ENCODE measurements at regions not wholly inside any gene's neighbourhood (a gene's known extent, or its start where the extent isn't known, plus 50 kb on each side); places are given as distances from the start of the nearest gene placed in this dataset.
"Not testable (repeated sequence)": the region's sequence is repeated elsewhere in the genome, so short reads cannot be mapped to it uniquely, and the experiment has no call there.

DNA sequence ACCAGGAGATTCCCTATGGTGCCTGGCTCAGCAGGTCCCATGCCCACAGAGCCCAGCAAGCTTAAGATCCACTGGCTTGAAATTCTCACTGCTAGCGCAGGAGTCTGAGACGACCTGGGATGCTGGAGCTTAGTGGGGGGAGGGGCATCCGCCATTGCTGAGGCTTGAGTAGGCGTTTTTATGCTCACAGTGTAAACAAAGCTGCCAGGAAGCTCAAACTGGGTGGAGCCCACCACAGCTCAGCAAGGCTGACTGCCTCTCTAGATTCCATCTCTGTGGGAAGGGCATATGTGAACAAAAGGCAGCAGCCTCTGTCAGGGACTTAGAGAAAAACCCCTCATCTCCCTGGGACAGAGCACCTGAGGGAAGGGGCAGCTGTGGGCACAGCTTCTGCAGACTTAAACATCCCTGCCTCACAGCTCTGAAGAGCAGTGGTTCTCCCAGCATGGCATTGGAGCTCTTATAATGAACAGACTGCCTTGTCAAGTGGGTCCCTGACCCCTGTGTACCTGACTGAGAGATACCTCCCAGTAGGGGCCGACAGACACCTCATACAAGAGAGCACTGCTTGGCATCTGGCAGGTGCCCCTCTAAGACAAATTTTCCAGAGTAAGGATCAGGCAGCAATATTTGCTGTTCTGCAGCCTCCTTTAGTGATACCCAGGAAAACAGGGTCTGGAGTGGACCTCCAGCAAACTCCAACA is 231.5 kb upstream of the SETMAR start:
- no peak for DNase-seq

GRCh38 chr3:4077278-4077677 is 225.9 kb upstream of the SETMAR start:
- not testable (repeated sequence) for DNase-seq

DNA sequence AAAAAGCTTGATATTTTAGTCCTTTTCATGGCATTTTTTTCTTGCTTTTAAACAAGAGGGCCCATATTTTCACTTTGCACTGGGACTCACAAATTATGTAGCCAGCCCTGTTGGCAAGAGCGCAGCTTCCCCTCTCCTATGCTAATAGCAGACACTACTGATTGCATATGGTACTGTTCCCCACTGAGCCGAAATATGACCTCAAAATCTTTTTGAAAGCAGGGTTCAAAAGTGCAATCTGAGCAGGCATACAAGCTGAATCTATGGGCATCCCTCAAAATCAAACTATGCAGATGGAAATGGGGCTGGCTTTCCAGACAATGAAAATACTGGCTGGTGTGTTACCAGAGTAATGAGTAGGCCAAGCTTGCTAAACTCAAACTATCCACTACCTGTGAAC is 225.2 kb upstream of the SETMAR start:
- DNase-seq, result no peak

DNA sequence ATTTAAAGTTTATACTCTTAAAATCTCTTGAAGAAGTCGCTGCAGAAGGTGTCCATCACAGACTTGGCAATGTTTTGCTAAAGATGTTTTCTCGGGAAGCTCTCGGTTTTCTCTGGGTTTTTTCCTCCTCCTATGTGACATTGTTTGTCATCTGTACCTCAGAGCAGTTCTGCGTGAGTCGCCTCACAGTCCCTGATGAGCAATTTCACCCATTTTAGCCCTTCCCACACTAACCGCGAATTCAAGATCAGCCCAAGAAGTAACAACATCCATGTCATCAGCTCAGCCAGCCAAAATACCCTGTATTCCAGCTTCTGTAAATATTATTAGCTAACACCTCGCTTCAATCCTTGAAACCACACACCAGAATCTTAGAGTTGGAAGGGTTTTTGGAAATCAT is 224.3 kb upstream of the SETMAR start:
- no peak for DNase-seq

DNA sequence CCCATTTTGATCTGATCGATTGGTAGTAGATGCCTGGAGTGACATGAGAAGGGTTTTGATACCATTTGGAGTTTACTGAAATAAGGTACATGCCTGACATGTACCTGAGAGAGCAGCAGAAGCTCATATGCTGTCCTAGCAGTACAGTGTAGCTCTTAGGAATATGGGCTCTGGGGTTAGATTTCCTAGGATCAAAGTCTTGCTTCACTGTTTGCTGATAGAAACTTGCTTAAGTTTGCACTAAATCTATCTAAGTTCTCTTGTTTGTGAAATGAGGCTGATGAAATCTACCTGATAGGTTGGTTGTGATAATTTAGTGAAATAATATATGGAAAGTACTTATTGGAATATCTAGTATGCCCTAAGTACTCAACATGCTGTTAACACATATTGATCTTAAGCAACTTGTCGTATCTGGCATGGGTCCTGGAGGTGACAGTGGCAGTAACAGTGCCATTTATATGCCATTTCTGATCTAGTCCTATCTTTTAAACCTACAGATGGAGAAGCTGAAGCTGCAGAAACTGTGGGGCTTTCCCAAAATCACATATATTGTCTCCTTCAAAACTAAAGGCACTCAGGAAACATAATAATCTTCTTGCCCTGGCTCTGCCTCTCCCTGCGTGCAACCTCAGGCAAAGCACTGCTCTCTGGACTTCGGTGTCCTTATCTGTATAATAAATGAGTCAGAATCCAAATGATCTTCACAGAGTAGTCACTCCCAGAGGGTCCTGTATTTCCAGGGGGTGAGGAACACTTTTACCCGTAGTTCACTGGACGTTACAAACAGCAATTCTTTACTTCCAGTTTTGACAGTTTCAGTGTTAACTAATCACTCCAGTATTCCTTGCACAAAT is 223.6 kb upstream of the SETMAR start:
- no peak for DNase-seq

DNA sequence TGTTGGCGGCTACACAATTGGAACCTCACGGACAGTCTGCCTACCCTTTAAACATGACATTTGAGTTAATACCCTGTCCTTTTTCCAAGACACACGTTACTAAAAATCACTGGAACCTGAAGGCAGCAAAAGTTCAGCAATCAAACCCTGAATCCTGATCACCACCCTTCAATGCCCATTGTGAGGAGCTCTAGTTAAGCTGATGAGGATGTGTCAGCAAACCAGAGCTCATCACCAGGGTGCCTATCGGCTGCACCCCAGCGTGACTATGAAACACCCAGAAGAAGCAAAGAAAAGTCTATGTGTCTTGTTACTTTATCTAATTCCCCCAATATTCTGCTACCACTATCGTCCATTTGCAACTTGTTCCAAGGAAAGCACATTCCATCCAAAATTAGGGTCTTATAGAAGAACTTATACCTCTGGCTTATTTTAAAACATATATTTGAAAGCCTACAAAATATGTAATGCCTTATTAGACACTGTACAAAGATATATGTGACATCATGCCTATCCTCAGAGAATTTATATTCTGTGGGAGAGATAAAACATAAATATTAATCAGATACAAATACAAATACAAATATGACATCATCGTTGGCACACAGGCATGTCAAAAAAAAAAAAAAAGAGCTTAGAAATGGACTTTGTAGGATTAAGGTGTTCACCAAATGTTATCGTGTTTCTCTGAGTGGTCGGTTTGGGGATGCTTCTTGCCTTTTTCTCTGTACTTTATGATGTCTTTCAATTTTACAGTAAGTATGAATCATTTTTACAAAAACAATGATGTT is 219.7 kb upstream of the SETMAR start:
- no peak for DNase-seq

GRCh38 chr3:4084271-4084670 is 218.9 kb upstream of the SETMAR start:
- no peak for DNase-seq

DNA sequence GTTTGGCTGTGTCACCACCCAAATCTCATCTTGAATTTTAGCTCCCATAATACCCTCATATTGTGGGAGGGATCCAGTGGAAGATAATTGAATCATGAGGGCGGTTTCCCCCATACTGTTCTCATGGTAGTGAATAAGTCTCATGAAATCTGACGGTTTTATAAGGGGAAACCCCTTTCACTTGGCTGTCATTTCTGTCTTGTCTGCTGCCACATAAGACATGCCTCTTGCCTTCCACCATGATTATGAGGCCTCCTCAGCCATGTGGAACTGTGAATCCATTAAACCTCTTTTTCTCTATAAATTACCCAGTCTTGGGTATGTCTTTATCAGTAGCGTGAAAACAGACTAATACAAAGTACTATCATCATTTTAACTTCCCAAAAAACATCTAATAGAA is 216.5 kb upstream of the SETMAR start:
- not testable (repeated sequence) for DNase-seq

DNA sequence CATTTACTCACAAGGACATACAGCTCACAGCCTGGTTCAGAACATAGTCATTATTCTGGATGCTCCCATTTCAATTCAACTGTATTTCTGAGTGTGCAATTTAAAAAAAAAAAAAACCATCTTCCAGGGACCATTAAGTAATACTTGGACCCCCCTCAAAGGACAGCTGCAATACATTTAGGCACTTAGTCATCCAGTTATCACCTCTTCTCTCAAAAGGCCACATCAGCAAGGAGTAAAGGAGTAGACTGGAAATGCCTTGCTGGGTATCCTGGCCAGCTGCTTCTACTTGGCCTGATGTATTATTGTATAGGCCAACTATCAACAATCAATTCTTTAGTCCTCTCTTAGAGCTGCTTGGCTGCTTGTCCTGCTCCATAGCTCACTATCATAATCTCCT is 211.4 kb upstream of the SETMAR start:
- peak; percentile 16 for DNase-seq

DNA sequence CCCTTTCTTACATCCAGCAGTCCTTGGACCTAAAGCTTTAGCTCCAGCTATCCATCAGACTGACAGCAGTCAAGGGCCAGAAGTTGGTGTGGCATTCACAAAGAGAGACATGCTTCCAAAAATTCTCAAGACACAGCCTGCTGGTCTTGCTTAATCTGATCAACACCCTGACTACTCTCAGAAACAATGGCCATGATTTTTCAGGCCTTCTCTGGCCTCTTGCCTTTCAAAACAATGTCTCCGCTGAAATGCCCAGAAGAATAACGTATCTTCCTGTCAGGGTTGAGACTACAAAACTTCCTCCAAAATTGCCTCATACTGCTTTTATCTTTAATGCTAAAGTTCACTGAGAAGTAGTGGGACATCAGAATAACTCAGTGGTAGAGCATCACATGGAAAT is 205.4 kb upstream of the SETMAR start:
- DNase-seq, result no peak

GRCh38 chr3:4099607-4100006 is 203.6 kb upstream of the SETMAR start:
- DNase-seq, result no peak

DNA sequence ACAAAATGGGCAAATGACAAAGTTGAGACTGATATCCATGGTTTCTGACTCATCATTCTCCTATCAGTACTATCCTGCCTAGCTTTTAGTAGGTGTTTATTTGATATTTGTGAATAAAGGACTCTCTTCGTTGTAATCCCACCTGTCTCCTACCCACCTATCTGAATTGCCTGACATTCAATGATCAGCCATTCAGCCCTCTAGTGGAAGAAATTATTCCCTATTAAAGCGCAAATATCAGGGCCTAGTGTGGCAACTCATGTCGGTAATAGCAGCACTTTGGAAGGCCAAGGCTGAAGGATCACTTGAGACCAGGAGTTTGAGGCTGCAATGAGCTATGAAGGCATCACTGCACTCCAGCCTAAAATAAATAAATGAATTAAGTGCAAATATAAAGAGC is 195.7 kb upstream of the SETMAR start:
- no peak for DNase-seq

DNA sequence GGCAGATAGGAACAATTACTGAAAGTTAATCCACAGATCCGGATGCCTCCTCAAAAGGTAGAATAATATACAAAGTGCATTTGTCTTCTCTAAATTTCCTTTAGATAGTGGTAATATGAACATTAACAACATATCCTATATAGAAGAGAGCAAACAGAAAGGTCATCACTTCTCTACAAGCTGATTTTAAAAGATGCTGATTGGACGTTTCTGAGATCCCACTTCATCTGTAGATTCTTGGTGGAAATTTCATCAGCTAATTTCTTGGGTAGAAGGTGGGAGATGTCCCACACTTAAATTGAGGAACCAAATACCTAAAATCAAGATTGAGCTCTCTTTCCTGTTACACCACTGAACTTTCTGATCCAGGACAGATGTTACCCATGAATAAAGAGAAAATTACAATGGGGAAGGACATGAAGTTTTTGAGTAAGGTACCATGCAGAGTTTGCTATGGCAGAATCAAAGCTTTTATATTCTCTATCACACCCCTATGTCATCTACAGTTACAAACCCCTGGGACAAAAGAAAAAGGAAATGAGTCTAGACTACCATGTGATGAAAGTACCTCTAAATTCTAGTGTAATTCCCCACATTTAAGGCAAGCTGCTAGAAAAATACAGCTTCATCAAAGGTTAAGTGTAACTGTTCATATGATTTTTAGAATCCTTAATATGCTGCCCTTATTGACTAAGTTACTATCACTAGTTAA is 189.2 kb upstream of the SETMAR start:
- no peak for DNase-seq

DNA sequence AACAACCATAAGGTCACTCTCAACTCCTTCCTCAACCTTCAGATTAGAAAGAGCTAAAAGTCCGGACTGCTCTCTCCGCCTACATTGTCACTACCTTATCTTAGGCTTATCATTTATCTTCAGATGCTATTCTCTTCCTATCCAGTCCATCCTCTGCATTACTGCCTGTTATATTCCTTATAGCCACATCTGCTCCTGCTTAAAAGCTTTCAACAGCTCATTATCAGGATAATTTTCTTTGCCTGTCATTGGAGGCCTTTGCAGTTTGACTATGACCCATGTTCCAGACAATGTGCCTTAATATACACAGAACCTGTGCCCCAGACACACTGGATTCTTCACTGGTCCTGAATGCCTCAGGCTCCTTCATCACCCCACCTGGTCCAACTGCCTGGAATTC is 184.1 kb upstream of the SETMAR start:
- no peak for DNase-seq

DNA sequence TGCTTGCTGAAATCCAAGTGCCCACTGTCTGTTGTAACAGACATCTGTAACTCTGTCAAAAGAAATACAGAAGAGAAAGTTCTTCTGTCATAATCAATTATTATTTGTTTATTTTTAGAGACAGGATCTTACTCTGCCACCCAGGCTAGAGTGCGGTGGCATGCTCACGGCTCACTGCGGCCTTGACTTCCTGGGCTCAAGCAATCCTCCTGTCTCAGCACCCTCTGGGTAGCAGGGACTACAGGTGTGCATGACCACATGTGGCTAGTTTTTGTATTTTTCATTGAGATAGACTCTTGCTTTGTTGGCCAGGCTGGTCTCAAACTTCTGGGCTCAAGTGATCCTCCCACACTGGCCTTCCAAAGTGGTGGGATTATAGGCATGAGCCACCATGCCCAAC is 177.6 kb upstream of the SETMAR start:
- no peak for DNase-seq

- no peak for DNase-seq
Observed at GRCh38 chr3:4138150-4138785, 164.9 kb upstream of the SETMAR start.

- no peak for DNase-seq
Observed at GRCh38 chr3:4138786-4139431, 164.3 kb upstream of the SETMAR start.

DNA sequence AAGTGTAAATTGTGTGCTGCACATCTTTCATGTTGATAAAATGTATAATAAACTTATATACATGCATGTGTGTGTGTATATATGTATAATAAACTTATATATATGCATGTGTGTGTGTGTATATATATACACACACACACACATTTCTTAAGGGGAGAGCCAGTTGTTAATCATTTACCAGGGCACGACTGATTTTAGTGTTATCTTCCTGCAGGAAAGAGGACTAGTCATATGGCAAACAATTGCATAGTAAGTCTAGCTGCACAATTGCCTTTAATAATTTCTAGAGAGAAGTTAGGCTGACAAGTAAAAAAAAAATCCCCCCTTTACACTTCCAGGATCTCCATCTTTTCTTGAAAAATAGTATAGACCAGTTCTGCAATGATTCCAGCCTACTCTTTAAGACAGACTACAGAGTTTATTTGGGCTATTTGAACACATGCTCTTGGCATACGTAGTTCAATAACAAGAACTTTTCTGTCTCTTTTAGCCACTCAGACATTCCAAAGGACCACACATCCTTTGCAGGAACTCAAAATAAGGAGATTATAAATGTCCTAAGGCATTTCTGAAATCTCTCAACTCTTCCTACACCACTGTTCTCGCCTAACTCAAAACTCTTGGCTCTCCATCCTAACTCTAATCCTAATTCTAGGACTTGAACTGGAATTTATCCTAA is 163.6 kb upstream of the SETMAR start:
- DNase-seq, result no peak

DNA sequence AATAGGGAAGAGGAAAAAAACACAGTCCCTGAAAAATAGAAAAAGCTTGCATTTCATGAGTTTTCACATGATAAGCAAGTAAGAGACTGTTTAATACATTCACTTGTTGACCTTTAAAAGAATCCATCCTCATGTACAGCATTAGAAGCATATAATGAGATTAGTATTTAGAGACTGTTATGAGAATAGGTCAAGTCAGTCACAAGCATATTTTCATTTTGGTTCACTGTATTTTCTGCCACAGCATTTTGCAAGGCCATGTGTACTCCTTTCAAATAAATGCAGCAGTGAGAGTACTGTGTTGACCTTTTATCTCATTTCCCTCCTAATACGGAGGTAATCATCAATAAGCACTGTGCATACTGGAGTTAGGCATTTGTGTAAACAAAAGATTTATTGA is 162.2 kb upstream of the SETMAR start:
- DNase-seq, result no peak

DNA sequence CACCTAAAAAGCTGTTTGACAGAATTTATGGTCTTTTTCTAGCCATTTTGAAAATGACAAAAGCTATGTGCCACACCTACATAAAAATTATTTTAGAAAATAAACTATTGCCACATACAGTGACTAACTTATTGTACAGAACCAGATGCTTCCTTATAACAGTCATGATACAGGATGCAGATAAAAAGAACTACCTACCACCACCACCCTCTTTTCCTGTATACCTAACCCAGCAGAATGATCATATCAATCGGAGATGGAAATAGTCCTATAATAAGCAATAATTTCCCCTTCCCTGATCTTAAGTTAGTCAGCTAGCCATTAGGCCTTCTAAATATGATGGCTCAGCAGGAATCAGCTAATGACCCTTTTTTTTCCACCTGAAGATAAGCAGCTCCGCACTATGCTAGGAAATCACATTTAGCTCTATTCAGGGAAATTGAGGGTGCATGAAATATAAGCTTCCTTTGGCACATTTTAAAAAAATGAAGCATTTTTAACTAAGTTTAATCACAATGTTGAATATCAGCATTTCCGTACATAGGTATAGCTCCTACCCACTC is 155.5 kb upstream of the SETMAR start:
- DNase-seq, result no peak
